ENCODE measurements at regions not wholly inside any gene's neighbourhood (a gene's known extent, or its start where the extent isn't known, plus 50 kb on each side); places are given as distances from the start of the nearest gene placed in this dataset.

GRCh38 chr2:190807886-190808285 is 72.7 kb upstream of the GLS start:
- H3K27me3 ChIP-seq, result no peaks in the 10 kb centered on the region
- no peaks in the 10 kb centered on the region for H3K36me3 ChIP-seq
- ATAC-seq (no peak), DNase-seq (no peak)
- intact Hi-C loops (cut with DNase I), result no loop called here
- H3K4me3 ChIP-seq, result no peak overlapping the region
- H3K4me1 ChIP-seq, result no peaks in the 10 kb centered on the region
- H3K9me3 ChIP-seq, result no peaks in the 10 kb centered on the region
- H3K27ac ChIP-seq, result no peak overlapping the region
- no peak for TF ChIP-seq CTCF (IDR thresholded peaks at IDR 0.05)

GRCh38 chr2:190809139-190809764 is 71.4 kb upstream of the GLS start:
- H3K4me1 ChIP-seq, result peaks cover 0 to 5% of the 10 kb centered on the region in 2 donors
- H3K4me3 ChIP-seq, result no peak overlapping the region
- intact Hi-C loops (cut with DNase I), result no loop called here
- no peak for TF ChIP-seq CTCF (IDR thresholded peaks at IDR 0.05)
- no peaks in the 10 kb centered on the region for H3K9me3 ChIP-seq
- ATAC-seq (peak; percentile 65), DNase-seq (no peak)
- peak overlapping the region; percentile 55 to 58 for H3K27ac ChIP-seq
- H3K27me3 ChIP-seq, result no peaks in the 10 kb centered on the region
- no peaks in the 10 kb centered on the region for H3K36me3 ChIP-seq

- Histone ChIP-seq H3K9me3 (no peaks in the 10 kb centered on the region), H3K27ac (peak overlapping the region; percentile 55 to 58), H3K4me3 (no peak overlapping the region), H3K36me3 (no peaks in the 10 kb centered on the region), H3K4me1 (peaks cover 0 to 5% of the 10 kb centered on the region in 2 donors), H3K27me3 (no peaks in the 10 kb centered on the region)
- DNase-seq (no peak), ATAC-seq (peak; percentile 25)
- TF ChIP-seq CTCF (IDR thresholded peaks at IDR 0.05), result no peak
- intact Hi-C loops (cut with DNase I), result no loop called here
Measured at GRCh38 chr2:190809876-190810525, 70.6 kb upstream of the GLS start.

GRCh38 chr2:190810981-190811587 is 69.5 kb upstream of the GLS start:
- ATAC-seq, result no peak
- peak overlapping the region in 1 of 2 donors; percentile 5 for H3K4me3 ChIP-seq
- no peaks in the 10 kb centered on the region for H3K9me3 ChIP-seq
- DNase-seq, result no peak
- no peaks in the 10 kb centered on the region for H3K36me3 ChIP-seq
- peaks cover 0 to 5% of the 10 kb centered on the region in 2 donors for H3K4me1 ChIP-seq
- peak overlapping the region; percentile 23 to 58 for H3K27ac ChIP-seq
- intact Hi-C loops (cut with DNase I), result no loop called here
- H3K27me3 ChIP-seq, result no peaks in the 10 kb centered on the region
- TF ChIP-seq CTCF (IDR thresholded peaks at IDR 0.05), result no peak

GRCh38 chr2:190811811-190812210 is 68.8 kb upstream of the GLS start:
- intact Hi-C loops (cut with DNase I), result no loop called here
- Histone ChIP-seq H3K27me3 (no peaks in the 10 kb centered on the region), H3K36me3 (no peaks in the 10 kb centered on the region), H3K4me3 (peak overlapping the region in 1 of 2 donors; percentile 5), H3K27ac (peak overlapping the region in 1 of 2 donors; percentile 58), H3K4me1 (peaks cover 0 to 5% of the 10 kb centered on the region in 2 donors), H3K9me3 (no peaks in the 10 kb centered on the region)
- no peak for DNase-seq
- no peak for TF ChIP-seq CTCF (IDR thresholded peaks at IDR 0.05)
- ATAC-seq, result no peak

Data from left lung (tissue), 4 donors.